ENCODE measurements at regions not wholly inside any gene's neighbourhood (a gene's known extent, or its start where the extent isn't known, plus 50 kb on each side); places are given as distances from the start of the nearest gene placed in this dataset.

DNA sequence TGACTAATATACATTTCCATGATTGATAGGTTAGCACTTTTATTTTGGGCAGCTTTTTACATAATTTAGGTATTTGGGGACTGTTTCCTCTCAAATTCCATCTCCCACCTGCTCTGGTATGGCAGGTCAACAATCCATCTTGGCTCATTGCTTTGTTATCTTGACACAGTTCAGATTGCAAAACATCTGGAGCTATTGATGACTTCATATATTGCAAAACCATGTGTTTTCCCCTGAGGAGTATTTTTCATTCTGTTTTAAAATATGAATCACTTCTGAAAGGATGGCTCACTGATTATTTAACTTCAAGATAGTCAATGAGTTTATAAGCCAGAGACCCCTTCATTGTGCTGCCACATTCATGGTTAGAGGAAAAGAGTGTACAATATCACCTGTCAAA lies 1206.0 kb upstream of the C9orf72 start:
- DNase-seq: no peak

DNA sequence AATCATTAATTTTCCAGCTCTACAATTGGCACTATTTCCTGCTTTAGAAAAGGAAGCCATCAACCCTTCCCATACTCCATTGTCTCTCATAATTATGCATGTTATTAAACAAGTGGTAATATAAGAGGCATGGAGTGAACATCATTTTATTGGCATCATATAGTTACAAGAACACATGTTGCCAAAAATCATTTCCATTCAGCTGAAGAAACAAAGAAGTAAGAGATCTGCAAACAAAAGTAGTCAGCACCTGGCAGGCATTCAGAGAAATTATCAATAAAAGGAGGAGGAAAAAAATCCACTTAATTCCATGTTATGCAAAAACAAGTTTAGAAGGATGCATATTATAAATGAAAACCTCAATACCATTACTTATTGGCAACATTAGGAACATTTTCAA lies 1208.2 kb upstream of the C9orf72 start:
- DNase-seq: peak; percentile 29

DNA sequence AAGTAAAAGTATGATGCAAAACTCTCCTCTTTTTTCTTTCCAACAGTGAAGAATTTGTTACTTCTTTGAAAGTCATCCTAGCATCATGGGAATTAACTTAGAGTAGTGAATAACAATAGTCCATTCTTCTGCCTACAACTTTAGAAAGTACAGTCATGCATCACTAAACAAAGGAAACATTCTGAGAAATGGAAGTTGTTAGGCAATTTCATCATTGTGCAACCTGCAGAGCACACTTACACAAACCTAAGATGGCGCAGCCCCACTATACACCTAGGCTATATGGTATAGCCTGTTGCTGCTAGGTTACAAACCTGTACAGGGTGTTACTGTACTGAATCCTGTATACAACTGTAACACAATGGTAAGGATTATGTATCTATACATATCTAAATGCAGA lies 1209.3 kb upstream of the C9orf72 start:
- DNase-seq: no peak

DNA sequence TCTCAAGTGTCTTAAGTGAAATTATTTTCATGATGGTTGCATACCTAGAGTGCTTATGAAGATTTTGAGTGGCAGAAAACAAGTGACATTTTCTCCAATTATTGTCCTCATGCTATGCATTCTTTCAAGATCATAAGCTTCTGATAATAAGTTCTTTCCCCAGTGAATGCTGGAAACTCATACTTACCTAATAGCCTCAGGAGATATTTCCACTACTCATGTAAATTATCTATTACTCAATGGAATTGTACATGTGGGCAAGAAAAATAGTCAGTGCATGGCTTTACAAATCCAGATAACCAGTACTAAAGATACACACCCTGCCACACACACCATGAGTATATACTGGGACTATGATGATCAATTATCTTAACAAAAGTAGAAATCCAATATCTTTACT lies 1219.4 kb upstream of the C9orf72 start:
- DNase-seq: no peak

DNA sequence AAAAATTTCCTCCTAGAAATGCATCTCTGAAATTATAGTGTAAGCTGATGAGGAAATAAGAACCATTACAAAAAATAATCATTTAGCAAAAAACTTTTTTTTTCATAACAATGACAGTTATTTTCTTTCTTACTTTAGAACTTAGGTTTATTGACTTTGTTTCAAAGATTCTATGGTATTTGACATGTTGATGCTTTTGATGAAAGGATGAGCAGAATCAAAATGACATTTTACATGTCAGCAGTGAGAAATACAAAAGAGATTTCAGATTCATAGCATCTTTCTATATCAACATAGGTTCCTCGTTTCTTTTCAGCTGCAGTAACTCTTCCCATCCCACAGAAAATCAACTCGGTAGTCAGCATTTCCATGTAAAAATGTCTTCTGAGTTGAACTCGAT lies 1226.6 kb upstream of the C9orf72 start:
- no peak for DNase-seq

DNA sequence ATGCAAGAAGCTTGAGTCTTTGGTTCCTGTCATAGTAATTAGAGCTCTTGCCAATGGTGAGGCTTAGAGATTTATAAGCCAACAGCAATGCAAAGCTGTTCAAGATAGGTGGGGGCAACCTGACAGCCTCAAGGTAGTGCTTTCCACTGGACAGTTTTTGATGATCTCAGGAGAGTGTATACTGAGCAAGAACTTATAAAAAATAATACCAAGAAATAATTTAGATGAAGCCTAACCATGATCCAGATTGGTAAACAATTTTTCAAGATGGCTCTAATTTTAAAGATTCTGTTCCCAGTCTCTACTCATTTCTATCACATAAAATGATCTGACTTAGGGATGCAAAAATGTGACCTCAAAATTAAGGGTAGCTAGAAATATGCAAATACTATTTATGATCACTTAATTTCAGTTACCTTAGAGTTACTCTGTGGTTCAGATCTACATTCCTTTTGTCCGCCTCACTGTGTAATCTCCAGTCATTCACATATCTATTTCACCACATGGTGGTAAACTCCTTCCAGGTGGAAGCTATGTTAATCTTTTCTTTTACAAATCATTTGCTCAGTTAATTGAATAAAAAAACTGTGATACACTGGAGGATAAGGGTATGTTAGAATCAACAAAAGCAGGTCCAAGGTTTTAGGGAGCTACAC lies 1228.0 kb upstream of the C9orf72 start:
- DNase-seq: no peak

DNA sequence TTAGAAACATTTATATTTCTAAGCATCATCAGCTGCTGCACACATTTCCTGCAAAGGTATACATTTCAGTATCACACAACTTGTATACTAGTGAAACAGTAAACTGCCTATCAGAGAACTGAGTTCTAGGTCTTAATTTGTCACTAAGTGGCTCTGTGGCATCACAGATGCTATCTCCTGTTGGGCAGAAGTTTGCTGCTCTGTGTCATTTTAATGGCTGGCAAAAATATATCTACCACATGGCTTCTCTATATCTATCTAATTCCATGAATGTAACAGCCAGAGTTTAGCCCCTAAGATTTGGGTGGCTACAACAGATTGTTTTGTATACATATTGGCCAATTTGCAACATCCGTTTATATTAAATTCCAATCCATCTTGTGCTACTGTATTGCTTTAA lies 1231.9 kb upstream of the C9orf72 start:
- no peak for DNase-seq

DNA sequence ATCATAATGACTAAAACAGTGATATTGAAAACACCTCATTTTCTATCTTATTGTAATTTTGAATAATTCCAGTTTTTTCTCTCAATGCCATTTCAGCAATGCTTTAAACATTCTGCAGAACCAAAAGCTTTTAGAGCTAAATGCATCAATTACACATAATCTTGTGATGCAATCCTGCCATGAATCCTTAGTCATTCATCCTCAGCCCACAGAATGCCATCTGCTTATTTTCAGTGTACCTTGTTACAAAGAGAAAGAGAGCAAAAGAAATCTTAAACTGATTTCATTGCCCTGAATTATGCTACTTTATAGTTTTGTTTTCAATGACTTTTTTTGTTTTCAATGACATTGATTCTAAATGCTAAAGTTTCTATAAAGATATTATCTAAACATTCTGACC lies 1234.8 kb upstream of the C9orf72 start:
- DNase-seq: no peak

DNA sequence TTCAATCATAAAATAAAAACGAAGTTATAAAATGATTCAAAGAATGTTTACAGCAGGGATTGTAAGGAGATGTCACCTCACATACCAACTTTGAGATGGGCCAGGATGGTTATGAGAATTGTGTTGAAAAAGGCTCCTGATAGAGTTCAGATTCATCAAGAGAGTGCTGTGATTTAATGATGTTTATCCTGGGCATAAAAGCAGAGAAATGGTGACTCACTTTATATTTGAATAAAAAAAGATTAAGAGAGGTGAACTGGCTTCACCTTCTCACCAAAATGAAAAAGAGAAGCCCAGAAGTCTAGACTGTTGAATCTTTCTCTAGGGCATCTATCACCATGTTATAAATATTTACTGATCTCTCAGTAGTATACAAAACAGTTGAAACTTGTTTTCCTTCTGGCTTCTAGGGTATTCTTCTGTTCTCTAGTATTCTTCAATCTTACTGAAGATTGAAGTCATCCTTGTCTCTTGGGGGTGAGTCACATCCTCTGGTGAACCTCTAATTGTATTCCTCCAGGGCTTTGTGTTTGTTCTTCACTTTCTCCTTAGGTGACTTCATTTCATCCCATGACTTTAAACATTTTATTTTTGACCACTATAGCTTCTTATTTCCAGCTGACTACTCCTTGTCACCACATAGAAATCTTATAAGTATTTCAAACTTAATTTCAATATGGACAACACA lies 1237.3 kb upstream of the C9orf72 start:
- no peak for DNase-seq

DNA sequence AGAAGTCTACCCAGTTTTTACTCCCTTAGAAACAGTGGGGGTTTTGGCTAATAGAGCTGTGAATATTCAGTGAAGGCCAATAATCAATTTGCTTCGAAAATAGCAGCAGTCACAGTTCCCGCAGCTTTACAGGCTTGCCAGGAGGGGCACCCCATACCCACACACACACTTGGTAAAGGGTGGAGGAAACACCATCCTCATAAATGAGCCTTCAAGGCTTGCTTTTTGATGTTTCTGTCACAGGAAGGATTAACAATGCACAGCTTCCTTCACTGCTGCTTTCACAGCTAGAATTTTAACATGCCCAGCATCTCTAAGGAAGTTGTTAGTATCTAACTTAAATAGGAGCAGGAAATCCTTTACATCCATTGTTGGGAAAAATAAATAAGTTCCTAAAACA lies 1247.5 kb upstream of the C9orf72 start:
- DNase-seq: no peak

DNA sequence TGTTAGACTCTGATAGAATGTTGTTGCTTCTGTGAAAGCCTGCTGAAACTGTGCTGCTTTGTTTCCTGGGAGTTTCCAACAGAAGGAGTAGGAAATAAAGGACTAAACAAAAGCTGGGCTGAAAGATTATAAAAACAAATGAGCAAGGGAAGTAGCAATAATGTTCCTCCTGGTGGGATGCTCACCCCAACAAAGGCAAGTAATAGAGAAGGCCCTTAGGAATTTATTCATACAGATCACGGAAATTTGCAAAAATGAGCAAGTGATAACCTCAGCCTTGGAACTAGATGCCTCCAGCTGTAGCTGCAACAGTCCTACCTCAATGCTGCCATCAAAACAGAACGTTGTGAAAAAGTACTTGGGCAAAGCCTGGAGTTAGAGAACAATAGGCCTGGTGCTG lies 1248.0 kb upstream of the C9orf72 start:
- DNase-seq: no peak

DNA sequence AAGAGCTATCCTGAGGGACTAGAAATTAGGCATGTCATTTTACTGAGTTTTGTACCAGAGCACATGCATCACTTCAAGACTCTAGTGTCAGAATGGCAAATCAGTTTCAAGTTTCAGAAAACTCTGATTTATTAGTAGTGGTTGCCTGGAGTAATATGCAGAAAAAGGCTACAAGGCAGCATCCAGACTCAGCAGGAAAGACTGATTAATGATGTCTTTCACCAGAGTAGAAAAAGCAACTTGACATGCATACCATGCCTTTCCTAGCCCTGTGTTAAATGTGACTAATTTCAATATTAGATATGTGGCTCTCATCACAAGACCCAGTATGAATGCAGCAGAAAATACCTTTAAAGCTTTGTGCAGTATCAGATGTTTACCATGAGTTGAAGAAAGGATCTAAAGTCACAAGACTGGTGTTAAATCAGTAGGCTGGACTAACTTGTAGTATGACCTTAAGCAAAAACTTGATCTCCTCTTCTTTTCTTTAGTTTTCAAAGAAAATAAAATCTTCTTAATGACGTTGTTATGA lies 1251.2 kb upstream of the C9orf72 start:
- DNase-seq: no peak

DNA sequence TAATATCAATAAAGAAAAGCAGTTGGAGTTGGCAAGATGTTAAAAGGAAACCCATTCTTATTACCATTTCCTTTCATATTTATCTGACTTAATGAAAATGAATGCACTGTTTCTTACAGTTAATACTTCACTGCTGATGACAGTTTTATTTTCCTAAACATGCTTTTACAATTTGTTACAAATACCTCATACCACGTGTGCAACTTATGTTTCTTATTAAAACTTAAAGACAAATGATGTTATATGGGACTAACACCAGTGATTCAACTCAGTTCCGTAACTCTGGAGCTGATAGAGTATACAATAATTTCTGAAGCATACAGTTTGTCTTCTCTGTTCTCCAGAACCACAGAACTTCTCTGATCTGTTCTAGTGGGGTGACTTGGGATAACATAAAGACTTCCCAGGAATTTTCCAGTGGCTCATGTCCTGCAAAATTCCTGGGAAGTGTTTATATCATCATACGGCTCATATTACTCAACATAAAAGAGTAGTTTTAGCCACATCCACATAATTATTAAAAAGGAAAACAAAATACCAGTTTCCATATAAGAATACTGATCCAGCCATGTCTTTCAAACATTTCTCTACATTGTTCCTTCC lies 1259.0 kb upstream of the C9orf72 start:
- DNase-seq: no peak

DNA sequence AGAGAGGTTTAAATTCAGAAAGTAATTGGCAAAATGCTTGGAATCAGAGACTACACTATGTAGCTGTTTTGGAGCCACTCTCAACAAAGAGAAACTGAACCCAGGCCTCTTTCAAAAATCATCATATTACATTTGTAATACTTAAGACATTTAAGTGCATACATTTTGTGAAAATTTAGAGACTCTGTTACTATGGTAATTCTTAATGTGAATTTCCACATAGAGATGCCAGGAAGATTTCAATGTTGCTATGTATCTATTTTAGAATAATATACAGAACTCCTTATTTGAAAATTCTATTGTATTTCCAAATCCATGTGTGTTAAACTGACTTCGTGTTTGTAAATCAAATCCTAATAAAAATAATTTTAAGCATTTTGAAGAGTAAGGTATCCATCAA lies 1260.9 kb upstream of the C9orf72 start:
- DNase-seq: no peak

DNA sequence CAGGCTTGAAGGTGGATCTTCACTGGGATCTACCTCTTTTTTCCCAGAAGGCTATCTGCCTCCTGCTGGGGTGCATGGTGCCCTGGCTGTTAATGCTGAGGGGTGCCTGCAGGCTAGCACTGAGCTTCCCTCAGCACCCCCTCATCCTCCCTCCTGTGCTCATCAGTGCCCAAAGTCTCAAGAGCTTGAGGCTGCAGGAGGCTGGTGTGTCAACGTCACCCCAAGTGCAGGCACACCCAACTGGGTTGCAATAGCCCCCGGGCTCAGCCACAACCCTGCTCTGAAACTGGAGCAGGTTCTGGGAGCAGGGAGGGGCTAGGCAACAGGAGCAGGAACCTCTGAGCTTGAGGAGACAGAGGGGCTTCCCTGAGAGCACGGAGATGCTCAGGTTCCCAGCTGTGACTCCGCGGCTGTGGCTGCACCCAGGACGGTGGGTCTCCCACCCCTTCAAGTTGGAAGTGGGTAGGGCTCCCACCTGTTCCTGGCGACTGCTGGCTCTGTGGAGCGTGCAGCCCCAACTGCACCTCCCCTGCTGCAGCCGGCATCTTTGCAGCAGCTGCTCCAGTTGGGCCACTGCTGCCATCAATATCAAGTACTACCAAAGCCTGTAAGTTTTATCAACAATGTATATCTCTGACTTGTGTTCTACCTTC lies 1266.6 kb upstream of the C9orf72 start:
- no peak for DNase-seq

DNA sequence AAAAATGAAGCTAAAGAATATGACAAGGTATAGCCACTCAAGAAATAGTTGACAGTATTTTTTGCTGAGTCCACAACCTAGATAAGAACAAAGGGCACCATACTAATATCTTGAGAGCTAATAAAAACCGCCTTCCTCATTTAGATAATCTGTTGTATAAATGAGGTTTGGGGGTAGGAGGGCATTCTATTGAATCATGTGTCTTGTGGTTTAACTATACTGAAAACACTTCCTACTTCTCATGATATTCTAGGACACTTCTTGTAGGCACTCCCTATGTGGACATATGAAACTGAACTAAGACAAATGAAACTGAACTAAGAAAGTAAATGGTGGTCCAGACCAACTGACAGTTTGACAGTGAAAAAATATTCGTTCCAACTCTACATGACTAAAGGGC lies 1268.5 kb upstream of the C9orf72 start:
- DNase-seq: no peak

DNA sequence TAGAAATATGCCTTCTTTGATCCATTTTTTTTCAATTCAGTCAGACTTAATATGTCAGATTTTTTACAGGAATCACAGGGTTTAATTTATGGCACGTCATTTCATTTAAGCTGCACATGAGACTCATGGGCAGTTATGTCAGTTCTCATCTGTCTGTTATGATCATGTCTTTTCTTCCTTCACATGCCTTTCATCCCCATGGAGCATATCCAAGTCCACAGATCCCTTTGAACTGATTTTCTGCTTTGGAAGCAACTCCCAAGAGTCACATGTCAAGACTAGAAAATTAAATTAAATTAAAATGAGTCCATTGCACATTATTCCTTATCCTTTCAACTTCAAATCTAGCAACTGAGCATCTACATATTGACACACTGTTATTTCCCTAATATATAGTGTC lies 1274.0 kb upstream of the C9orf72 start:
- no peak for DNase-seq

DNA sequence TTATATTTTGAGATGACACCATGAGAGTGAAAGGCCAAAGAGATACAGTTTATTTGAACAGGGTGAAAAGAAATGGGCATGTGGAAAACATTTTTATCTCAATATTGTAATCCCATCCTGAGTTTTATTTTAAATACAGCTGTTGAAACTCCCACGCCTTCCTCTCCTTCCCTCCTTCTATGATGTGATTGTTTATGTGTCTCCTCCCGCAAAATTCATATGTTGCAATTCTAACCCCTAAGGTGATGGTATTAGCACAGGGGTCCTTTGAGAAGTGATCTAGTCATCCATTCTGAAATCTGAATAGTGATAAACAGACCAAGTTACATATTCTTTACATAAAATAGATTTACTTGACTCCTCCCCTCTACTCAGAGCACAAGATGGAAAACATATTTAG lies 1275.4 kb upstream of the C9orf72 start:
- DNase-seq: no peak

DNA sequence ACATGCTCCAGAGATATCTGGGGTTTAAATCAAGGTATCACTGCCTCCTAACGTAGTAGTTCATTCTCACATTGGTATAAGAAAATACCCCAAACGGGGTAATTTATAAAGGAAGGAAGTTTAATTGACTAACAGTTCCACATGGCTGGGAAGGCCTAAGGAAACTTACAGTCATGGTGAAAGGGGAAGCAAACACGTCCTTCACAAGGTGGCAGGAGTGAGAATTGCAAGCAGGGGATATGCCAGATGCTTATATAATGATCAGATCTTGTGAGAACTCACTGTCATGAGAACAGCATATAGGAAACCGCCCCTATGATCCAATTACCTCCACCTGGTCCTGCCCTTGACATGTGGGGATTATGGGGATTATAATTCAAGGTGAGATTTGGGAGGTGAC lies 1280.2 kb upstream of the C9orf72 start:
- DNase-seq: no peak

DNA sequence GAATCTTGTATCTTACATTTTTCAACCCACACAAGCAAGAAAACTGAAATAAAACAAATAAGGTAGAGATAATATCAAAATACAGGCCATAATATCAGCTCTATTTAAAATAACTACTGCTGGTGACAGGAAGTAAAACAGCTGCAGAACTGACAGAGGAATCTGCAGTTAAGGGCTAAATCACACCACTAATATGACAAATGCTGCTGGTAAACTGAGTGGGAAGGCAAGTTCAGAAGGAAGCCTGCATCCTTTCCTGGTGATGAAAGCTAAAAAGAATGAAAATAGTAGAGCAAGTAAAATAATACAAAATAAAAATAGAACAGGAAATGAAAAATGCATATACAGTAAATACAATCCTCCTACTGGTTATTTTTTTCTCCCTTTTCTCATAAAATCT lies 1293.7 kb upstream of the C9orf72 start:
- DNase-seq: no peak

DNA sequence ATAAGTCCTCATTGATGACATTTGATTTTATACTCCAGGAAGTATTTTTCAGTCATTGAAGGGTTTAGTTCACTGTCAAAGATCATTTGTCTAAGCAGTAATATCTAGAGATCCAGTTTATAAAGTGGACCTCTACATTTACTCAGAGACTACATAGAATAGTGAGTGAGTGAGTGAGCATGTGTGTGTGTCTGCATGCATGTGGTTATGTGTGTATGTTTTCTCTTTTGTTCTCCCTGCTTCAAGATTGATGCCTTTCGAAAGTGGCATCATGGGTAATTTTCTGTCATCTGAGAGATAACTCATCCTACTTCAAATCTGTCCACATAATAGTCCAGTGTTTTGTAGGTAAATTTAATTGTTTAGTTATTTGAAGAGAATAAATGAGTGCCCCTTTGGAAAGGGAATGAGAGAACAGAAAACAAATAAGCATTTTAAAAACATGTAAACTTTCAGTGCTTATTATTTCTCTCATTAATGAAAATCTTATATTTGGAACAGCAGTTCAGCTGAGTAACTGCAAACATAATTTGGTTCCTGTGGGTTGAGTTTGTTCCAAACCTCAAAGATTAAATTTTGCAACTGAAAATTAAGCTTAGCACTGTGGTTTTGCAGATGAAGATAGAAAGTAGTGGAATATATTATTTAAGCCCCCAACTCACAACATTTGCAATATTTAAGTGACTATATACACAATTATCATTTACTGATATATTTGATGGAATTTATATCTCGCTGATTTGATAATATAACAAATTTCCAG lies 1295.1 kb upstream of the C9orf72 start:
- no peak for DNase-seq

DNA sequence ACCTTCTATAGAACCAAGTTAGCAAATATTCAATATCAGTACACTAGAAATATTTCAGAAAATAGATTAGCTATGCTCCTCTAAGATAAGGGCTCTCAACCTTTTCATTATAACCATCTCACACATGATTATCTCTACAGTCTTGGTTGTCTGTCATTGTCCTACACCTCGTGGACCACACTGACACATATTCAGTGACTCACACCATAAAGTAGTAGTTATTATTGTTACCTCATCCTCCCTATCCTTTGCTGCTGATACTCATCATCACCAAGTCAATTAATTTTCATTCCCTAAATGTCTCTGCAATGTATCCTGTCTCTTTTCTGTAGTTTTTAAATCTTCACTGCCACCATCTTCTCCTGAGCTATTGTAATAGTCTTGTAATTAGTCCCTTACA lies 1309.2 kb upstream of the C9orf72 start:
- no peak for DNase-seq

DNA sequence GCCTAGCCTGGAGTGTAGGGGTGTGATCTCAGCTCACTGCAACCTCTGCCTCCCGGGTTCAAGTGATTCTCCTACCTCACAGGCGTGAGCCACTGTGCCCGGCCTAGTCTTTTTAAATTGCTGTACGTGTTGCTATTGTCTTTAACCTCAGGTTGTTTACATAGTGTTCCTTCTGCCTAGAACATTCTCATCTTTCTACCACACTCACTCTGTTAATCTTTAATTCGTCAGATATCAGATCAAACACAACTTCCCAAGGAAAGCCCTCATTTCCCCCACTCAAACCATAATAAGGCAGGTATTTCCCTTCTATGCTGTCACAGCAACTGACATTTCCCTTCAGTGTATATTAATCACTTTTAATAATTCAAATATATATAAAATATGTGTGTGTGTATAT lies 1310.0 kb upstream of the C9orf72 start:
- DNase-seq: no peak
